ENCODE measurements at regions not wholly inside any gene's neighbourhood (a gene's known extent, or its start where the extent isn't known, plus 50 kb on each side); places are given as distances from the start of the nearest gene placed in this dataset.

- no peaks in the 10 kb centered on the region for H3K9me3 ChIP-seq (ENCODE audit: low read depth, low read length)
- H3K4me2 ChIP-seq (ENCODE audit: insufficient read depth, low read length): no peak overlapping the region
- DNase-seq (ENCODE audit: insufficient read length, low spot score, missing footprints): no peak
- no peak overlapping the region for H3K4me3 ChIP-seq (ENCODE audit: insufficient read depth, low read length)
- no peaks in the 10 kb centered on the region for H3K4me1 ChIP-seq (ENCODE audit: insufficient read depth, low read length)
- TF ChIP-seq CTCF (IDR thresholded peaks at IDR 0.05; ENCODE audit: extremely low read depth, low read depth, low read length): no peak
- peaks cover 3% of the 10 kb centered on the region for H3K27me3 ChIP-seq (ENCODE audit: insufficient read depth, low read length)
- H3K27ac ChIP-seq (ENCODE audit: low read depth, low read length): no peak overlapping the region
- H3K36me3 ChIP-seq (ENCODE audit: insufficient read depth, low read length): no peaks in the 10 kb centered on the region
- H2AFZ ChIP-seq (ENCODE audit: low read length): no peak overlapping the region
- no peaks in the 10 kb centered on the region for H3K79me2 ChIP-seq (ENCODE audit: insufficient read depth, low read length)
- no peaks in the 10 kb centered on the region for H4K20me1 ChIP-seq (ENCODE audit: insufficient read depth, low read length)
Measured at GRCh38 chr13:33590936-33591335, 227.0 kb upstream of the RFC3 start.

GRCh38 chr13:33606692-33607091 lies 211.3 kb upstream of the RFC3 start:
- H3K4me1 ChIP-seq (ENCODE audit: insufficient read depth, low read length): peaks cover 15% of the 10 kb centered on the region
- H3K36me3 ChIP-seq (ENCODE audit: insufficient read depth, low read length): no peaks in the 10 kb centered on the region
- no peaks in the 10 kb centered on the region for H3K79me2 ChIP-seq (ENCODE audit: insufficient read depth, low read length)
- no peaks in the 10 kb centered on the region for H4K20me1 ChIP-seq (ENCODE audit: insufficient read depth, low read length)
- no peak overlapping the region for H3K27ac ChIP-seq (ENCODE audit: low read depth, low read length)
- H3K4me2 ChIP-seq (ENCODE audit: insufficient read depth, low read length): no peak overlapping the region
- no peak for DNase-seq (ENCODE audit: insufficient read length, low spot score, missing footprints)
- H3K4me3 ChIP-seq (ENCODE audit: insufficient read depth, low read length): no peak overlapping the region
- H2AFZ ChIP-seq (ENCODE audit: low read length): no peak overlapping the region
- TF ChIP-seq CTCF (IDR thresholded peaks at IDR 0.05; ENCODE audit: extremely low read depth, low read depth, low read length): no peak
- H3K27me3 ChIP-seq (ENCODE audit: insufficient read depth, low read length): no peaks in the 10 kb centered on the region
- no peaks in the 10 kb centered on the region for H3K9me3 ChIP-seq (ENCODE audit: low read depth, low read length)

GRCh38 chr13:33610438-33611120 lies 207.4 kb upstream of the RFC3 start:
- H2AFZ ChIP-seq (ENCODE audit: low read length): peak overlapping the region; percentile 95
- no peaks in the 10 kb centered on the region for H3K79me2 ChIP-seq (ENCODE audit: insufficient read depth, low read length)

More at GRCh38 chr13:33610438-33611120, 207.4 kb upstream of the RFC3 start:
- H3K36me3 ChIP-seq (ENCODE audit: insufficient read depth, low read length): no peaks in the 10 kb centered on the region
- peak overlapping the region; percentile 70 for H3K27ac ChIP-seq (ENCODE audit: low read depth, low read length)
- no peak for TF ChIP-seq CTCF (IDR thresholded peaks at IDR 0.05; ENCODE audit: extremely low read depth, low read depth, low read length)
- peak overlapping the region; percentile 97 for H3K4me2 ChIP-seq (ENCODE audit: insufficient read depth, low read length)
- H3K9me3 ChIP-seq (ENCODE audit: low read depth, low read length): no peaks in the 10 kb centered on the region
- no peaks in the 10 kb centered on the region for H3K27me3 ChIP-seq (ENCODE audit: insufficient read depth, low read length)
- H3K4me1 ChIP-seq (ENCODE audit: insufficient read depth, low read length): peaks cover 15% of the 10 kb centered on the region
- H3K4me3 ChIP-seq (ENCODE audit: insufficient read depth, low read length): peak overlapping the region; percentile 75
- H4K20me1 ChIP-seq (ENCODE audit: insufficient read depth, low read length): no peaks in the 10 kb centered on the region
- DNase-seq (ENCODE audit: insufficient read length, low spot score, missing footprints): peak; percentile 87

Data from osteoblast (primary cell).